ENCODE measurements at regions not wholly inside any gene's neighbourhood (a gene's known extent, or its start where the extent isn't known, plus 50 kb on each side); places are given as distances from the start of the nearest gene placed in this dataset.

DNA sequence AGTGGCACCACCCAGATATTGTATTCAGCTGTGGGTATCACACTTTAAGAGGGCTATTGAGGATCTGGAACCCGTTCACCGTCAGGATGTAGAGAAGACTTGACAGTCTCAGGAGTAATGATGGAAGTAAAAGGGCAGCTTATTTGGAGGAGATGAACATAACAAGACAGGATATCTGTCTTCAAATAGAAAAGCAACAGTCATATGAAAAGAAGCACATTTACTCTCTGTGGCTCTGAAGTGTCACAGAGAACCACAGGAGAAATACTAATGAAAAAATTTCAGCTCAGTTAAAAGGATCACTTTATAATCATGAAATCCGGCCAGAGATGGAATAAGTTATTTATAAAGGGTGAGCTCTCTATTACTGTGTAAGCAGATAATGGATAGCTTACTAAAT is 200.8 kb downstream of the FAM76B start:
- POLR2A ChIA-PET, result no interaction called here
- no peak overlapping the region for H3K4me2 ChIP-seq (ENCODE audit: insufficient read depth, low read length)

More for the DNA sequence above, 200.8 kb downstream of the FAM76B start:
- Histone ChIP-seq H4K20me1 (replicated peaks; ENCODE audit: control insufficient read depth, extremely low read depth, insufficient read depth, low read length) (no peaks in the 10 kb centered on the region), H3K4me1 (ENCODE audit: control insufficient read depth, extremely low read depth, insufficient read depth, low read length) (no peaks in the 10 kb centered on the region), H3K36me3 (ENCODE audit: control insufficient read depth in 2 of 2, extremely low read depth in 1 of 2, insufficient read depth in 2 of 2, low read length in 2 of 2) (no peaks in the 10 kb centered on the region), H3K4me3 (replicated peaks in 1 of 3; ENCODE audit: insufficient read depth in 1 of 3, low read depth in 1 of 3, low read length in 3 of 3) (no peak overlapping the region), H3K9me3 (replicated peaks; ENCODE audit: control insufficient read depth, insufficient read depth, low read length) (no peaks in the 10 kb centered on the region), H2AFZ (ENCODE audit: low read depth, low read length) (no peak overlapping the region), H3K9me1 (replicated peaks; ENCODE audit: control insufficient read depth, extremely low read depth, insufficient read depth, low read length) (no peaks in the 10 kb centered on the region), H3K9ac (replicated peaks; ENCODE audit: extremely low read depth, insufficient read depth, low read length) (no peak overlapping the region), H3K79me2 (ENCODE audit: control insufficient read depth, insufficient read depth, low read length) (no peaks in the 10 kb centered on the region), H3K27me3 (ENCODE audit: control insufficient read depth in 2 of 2, insufficient read depth in 2 of 2, low read length in 2 of 2) (no peaks in the 10 kb centered on the region), H3K27ac (ENCODE audit: insufficient read depth, low read depth, low read length) (no peak overlapping the region)
- TF ChIP-seq EZH2 (IDR thresholded peaks at IDR 0.05; ENCODE audit: borderline replicate concordance, low read depth, low read length, severe bottlenecking) (no peak), POLR2AphosphoS5 (IDR thresholded peaks at IDR 0.05; ENCODE audit: insufficient read depth, low read depth, low read length) (no peak), CTCF (IDR thresholded peaks at IDR 0.05; ENCODE audit: extremely low read depth in 1 of 2, insufficient read depth in 1 of 2, low read depth in 1 of 2, low read length in 2 of 2) (no peak), FOS (IDR thresholded peaks at IDR 0.05; ENCODE audit: borderline replicate concordance, insufficient read depth, low read length) (no peak), POLR2A (IDR thresholded peaks at IDR 0.05; ENCODE audit: low read depth, low read length) (no peak), MAX (IDR thresholded peaks at IDR 0.05; ENCODE audit: insufficient read depth, insufficient read length) (no peak), JUN (IDR thresholded peaks at IDR 0.05; ENCODE audit: borderline replicate concordance, insufficient read depth, insufficient read length, low read depth) (no peak), MYC (IDR thresholded peaks at IDR 0.05; ENCODE audit: low read depth, low read length) (no peak), GATA2 (IDR thresholded peaks at IDR 0.05; ENCODE audit: insufficient read depth, insufficient read length, low read depth, low read length) (no peak)
- intact Hi-C loops (cut with micrococcal nuclease), result no loop called here
- dilution Hi-C loops (cut with MboI; ENCODE audit: extremely low pct_ligation_motif_present, low sequenced_read_pairs), result no loop called here
- CTCF ChIA-PET, result interaction anchor here (1.0 kb wide), 1 partner anchor 117 kb away, joined by 3 read pairs; no protein-coding TSS in a partner anchor
- DNase-seq (ENCODE audit: low read depth, low spot score), result no peak
- FAIRE-seq, result no peak
- no TSS peak for BruUV-seq (replicated peaks)

Measured in endothelial cell of umbilical vein (primary cell).